T follicular helper cell (primary cell): ENCODE measurements at regions not wholly inside any gene's neighbourhood (a gene's known extent, or its start where the extent isn't known, plus 50 kb on each side); places are given as distances from the start of the nearest gene placed in this dataset.

Experiments used
- DNase-seq: peaks from one replicate; pipeline ENCODE4 v3.0.0-alpha.2; 2020; ENCODE audit warnings: low read depth

- DNase-seq: no peak
Observed at GRCh38 chr16:85256190-85256739, 144.0 kb upstream of the CIBAR2 start.

- no peak for DNase-seq
Observed at GRCh38 chr16:85257483-85257882, 145.2 kb upstream of the CIBAR2 start.

- no peak for DNase-seq
Observed at GRCh38 chr16:85258166-85258565, 145.9 kb upstream of the CIBAR2 start.

- DNase-seq: no peak
Observed at GRCh38 chr16:85258629-85259028, 146.4 kb upstream of the CIBAR2 start.

- no peak for DNase-seq
Observed at GRCh38 chr16:85259115-85259831, 147.0 kb upstream of the CIBAR2 start.

GRCh38 chr16:85259832-85260167 is 147.5 kb upstream of the CIBAR2 start:
- no peak for DNase-seq

GRCh38 chr16:85261204-85261603 is 148.9 kb upstream of the CIBAR2 start:
- no peak for DNase-seq

- no peak for DNase-seq
Observed at GRCh38 chr16:85261657-85262557, 149.6 kb upstream of the CIBAR2 start.

GRCh38 chr16:85262558-85263238 is 150.4 kb upstream of the CIBAR2 start:
- DNase-seq: no peak

- no peak for DNase-seq
Observed at GRCh38 chr16:85263239-85263585, 150.9 kb upstream of the CIBAR2 start.

- DNase-seq: no peak
Observed at GRCh38 chr16:85264752-85265151, 152.5 kb upstream of the CIBAR2 start.

- DNase-seq: no peak
Observed at GRCh38 chr16:85265161-85265784, 153.0 kb upstream of the CIBAR2 start.

GRCh38 chr16:85265810-85266209 is 153.5 kb upstream of the CIBAR2 start:
- DNase-seq: no peak

GRCh38 chr16:85266857-85267256 is 154.6 kb upstream of the CIBAR2 start:
- DNase-seq: no peak

GRCh38 chr16:85267414-85267945 is 155.2 kb upstream of the CIBAR2 start:
- DNase-seq: no peak

- DNase-seq: no peak
Observed at GRCh38 chr16:85269165-85269564, 156.9 kb upstream of the CIBAR2 start.

- no peak for DNase-seq
Observed at GRCh38 chr16:85270374-85270773, 158.1 kb upstream of the CIBAR2 start.

- no peak for DNase-seq
Observed at GRCh38 chr16:85271198-85271597, 158.9 kb upstream of the CIBAR2 start.

GRCh38 chr16:85273293-85273692 is 161.0 kb upstream of the CIBAR2 start:
- no peak for DNase-seq

- DNase-seq: no peak
Observed at GRCh38 chr16:85274501-85274900, 162.2 kb upstream of the CIBAR2 start.

GRCh38 chr16:85274924-85275323 is 162.7 kb upstream of the CIBAR2 start:
- no peak for DNase-seq
